ENCODE measurements at regions not wholly inside any gene's neighbourhood (a gene's known extent, or its start where the extent isn't known, plus 50 kb on each side); places are given as distances from the start of the nearest gene placed in this dataset.
"Not testable (repeated sequence)": the region's sequence is repeated elsewhere in the genome, so short reads cannot be mapped to it uniquely, and the experiment has no call there.

GRCh38 chr9:97790542-97790941 is 62.5 kb upstream of the FOXE1 start:
- TF ChIP-seq CTCF (IDR thresholded peaks at IDR 0.05; ENCODE audit: partially characterized antibody, unreplicated experiment): no peak
- H3K4me1 Mint-ChIP-seq (ENCODE audit: low read depth, unreplicated experiment): no peaks in the 10 kb centered on the region
- H3K4me3 Mint-ChIP-seq (ENCODE audit: unreplicated experiment): no peak overlapping the region
- H3K27me3 Mint-ChIP-seq (ENCODE audit: unreplicated experiment): no peaks in the 10 kb centered on the region
- no peak for DNase-seq
- H3K36me3 Mint-ChIP-seq (ENCODE audit: unreplicated experiment): peaks cover 4% of the 10 kb centered on the region
- no peak overlapping the region for H3K27ac Mint-ChIP-seq (ENCODE audit: unreplicated experiment)
- H3K9me3 Mint-ChIP-seq (ENCODE audit: unreplicated experiment): peaks cover 1% of the 10 kb centered on the region

- TF ChIP-seq CTCF (IDR thresholded peaks at IDR 0.05; ENCODE audit: partially characterized antibody, unreplicated experiment): no peak
- no peak overlapping the region for H3K4me3 Mint-ChIP-seq (ENCODE audit: unreplicated experiment)
- peaks cover 1% of the 10 kb centered on the region for H3K9me3 Mint-ChIP-seq (ENCODE audit: unreplicated experiment)
Observed at GRCh38 chr9:97791542-97791941, 61.5 kb upstream of the FOXE1 start.

GRCh38 chr9:97793067-97793466 is 60.0 kb upstream of the FOXE1 start:
- Mint-ChIP-seq H3K4me1 (ENCODE audit: low read depth, unreplicated experiment) (no peaks in the 10 kb centered on the region), H3K36me3 (ENCODE audit: unreplicated experiment) (peaks cover under 1% of the 10 kb centered on the region), H3K4me3 (ENCODE audit: unreplicated experiment) (no peak overlapping the region), H3K27ac (ENCODE audit: unreplicated experiment) (no peak overlapping the region), H3K9me3 (ENCODE audit: unreplicated experiment) (peaks cover 3% of the 10 kb centered on the region), H3K27me3 (ENCODE audit: unreplicated experiment) (no peaks in the 10 kb centered on the region)
- TF ChIP-seq CTCF (IDR thresholded peaks at IDR 0.05; ENCODE audit: partially characterized antibody, unreplicated experiment): no peak
- no peak for DNase-seq

More at GRCh38 chr9:97791542-97791941, 61.5 kb upstream of the FOXE1 start:
- Mint-ChIP-seq H3K36me3 (ENCODE audit: unreplicated experiment) (peaks cover 4% of the 10 kb centered on the region), H3K4me1 (ENCODE audit: low read depth, unreplicated experiment) (no peaks in the 10 kb centered on the region), H3K27ac (ENCODE audit: unreplicated experiment) (no peak overlapping the region), H3K27me3 (ENCODE audit: unreplicated experiment) (no peaks in the 10 kb centered on the region)
- no peak for DNase-seq

- TF ChIP-seq CTCF (IDR thresholded peaks at IDR 0.05; ENCODE audit: partially characterized antibody, unreplicated experiment): no peak
- H3K4me1 Mint-ChIP-seq (ENCODE audit: low read depth, unreplicated experiment): no peaks in the 10 kb centered on the region
- no peak overlapping the region for H3K27ac Mint-ChIP-seq (ENCODE audit: unreplicated experiment)
- no peaks in the 10 kb centered on the region for H3K36me3 Mint-ChIP-seq (ENCODE audit: unreplicated experiment)
- H3K4me3 Mint-ChIP-seq (ENCODE audit: unreplicated experiment): no peak overlapping the region
- H3K9me3 Mint-ChIP-seq (ENCODE audit: unreplicated experiment): peaks cover 3% of the 10 kb centered on the region
- no peaks in the 10 kb centered on the region for H3K27me3 Mint-ChIP-seq (ENCODE audit: unreplicated experiment)
- no peak for DNase-seq
Observed at GRCh38 chr9:97794666-97795065, 58.4 kb upstream of the FOXE1 start.

- H3K4me3 Mint-ChIP-seq (ENCODE audit: unreplicated experiment); H3K9me3 Mint-ChIP-seq (ENCODE audit: unreplicated experiment): not testable (repeated sequence)
Observed at GRCh38 chr9:97796176-97796575, 56.9 kb upstream of the FOXE1 start.

GRCh38 chr9:97801180-97801579 is 51.8 kb upstream of the FOXE1 start:
- peaks cover 3% of the 10 kb centered on the region for H3K36me3 Mint-ChIP-seq (ENCODE audit: unreplicated experiment)
- no peak overlapping the region for H3K4me3 Mint-ChIP-seq (ENCODE audit: unreplicated experiment)
- DNase-seq: no peak
- peaks cover 8% of the 10 kb centered on the region for H3K27me3 Mint-ChIP-seq (ENCODE audit: unreplicated experiment)
- no peaks in the 10 kb centered on the region for H3K4me1 Mint-ChIP-seq (ENCODE audit: low read depth, unreplicated experiment)
- peaks cover 7% of the 10 kb centered on the region for H3K9me3 Mint-ChIP-seq (ENCODE audit: unreplicated experiment)
- TF ChIP-seq CTCF (IDR thresholded peaks at IDR 0.05; ENCODE audit: partially characterized antibody, unreplicated experiment): no peak
- no peak overlapping the region for H3K27ac Mint-ChIP-seq (ENCODE audit: unreplicated experiment)

More at GRCh38 chr9:97796176-97796575, 56.9 kb upstream of the FOXE1 start:
- DNase-seq; H3K27ac Mint-ChIP-seq (ENCODE audit: unreplicated experiment); H3K4me1 Mint-ChIP-seq (ENCODE audit: low read depth, unreplicated experiment); H3K36me3 Mint-ChIP-seq (ENCODE audit: unreplicated experiment); H3K27me3 Mint-ChIP-seq (ENCODE audit: unreplicated experiment): not testable (repeated sequence)
